MG63 (cell line): ENCODE measurements at regions not wholly inside any gene's neighbourhood (a gene's known extent, or its start where the extent isn't known, plus 50 kb on each side); places are given as distances from the start of the nearest gene placed in this dataset.

Source experiments
- DNase-seq: peaks from one replicate; pipeline ENCODE4 v3.0.0-alpha.2; 2020
- H3K27me3 ChIP-seq: fragments of 250-450 bp; sonication (Bioruptor Pico); 2 replicates; pipeline ENCODE4 v1.5.1; 2020; ENCODE audit warnings: mild to moderate bottlenecking, moderate library complexity
- H3K36me3 ChIP-seq: fragments of 250-450 bp; sonication (Bioruptor Pico); 2 replicates; pipeline ENCODE4 v1.5.1; 2020; ENCODE audit warnings: mild to moderate bottlenecking, moderate library complexity
- H3K4me3 ChIP-seq: fragments of 250-450 bp; sonication (Bioruptor Pico); 2 replicates; pipeline ENCODE4 v1.5.1; 2020; ENCODE audit warnings: mild to moderate bottlenecking, moderate library complexity
- H3K9me3 ChIP-seq: fragments of 250-450 bp; sonication (Bioruptor Pico); 2 replicates; pipeline ENCODE4 v1.5.1; 2020; ENCODE audit warnings: mild to moderate bottlenecking, moderate library complexity

- Histone ChIP-seq H3K36me3 (no peaks in the 10 kb centered on the region), H3K4me3 (no peak overlapping the region), H3K27me3 (no peaks in the 10 kb centered on the region), H3K9me3 (peaks cover 10% of the 10 kb centered on the region)
- DNase-seq, result no peak
Measured at GRCh38 chr6:106772270-106773142, 143.1 kb downstream of the QRSL1 start.

- Histone ChIP-seq H3K9me3 (peaks cover 10% of the 10 kb centered on the region), H3K27me3 (no peaks in the 10 kb centered on the region), H3K36me3 (no peaks in the 10 kb centered on the region), H3K4me3 (no peak overlapping the region)
- no peak for DNase-seq
Measured at GRCh38 chr6:106771822-106772221, 142.4 kb downstream of the QRSL1 start.

GRCh38 chr6:106770663-106771062 lies 141.3 kb downstream of the QRSL1 start:
- peaks cover 10% of the 10 kb centered on the region for H3K9me3 ChIP-seq
- H3K36me3 ChIP-seq, result no peaks in the 10 kb centered on the region
- no peaks in the 10 kb centered on the region for H3K27me3 ChIP-seq
- no peak overlapping the region for H3K4me3 ChIP-seq
- DNase-seq, result no peak

GRCh38 chr6:106770081-106770480 lies 140.7 kb downstream of the QRSL1 start:
- no peaks in the 10 kb centered on the region for H3K27me3 ChIP-seq
- H3K36me3 ChIP-seq, result no peaks in the 10 kb centered on the region
- no peak for DNase-seq
- H3K4me3 ChIP-seq, result no peak overlapping the region
- H3K9me3 ChIP-seq, result peaks cover 10% of the 10 kb centered on the region

GRCh38 chr6:106767271-106767670 lies 137.9 kb downstream of the QRSL1 start:
- H3K27me3 ChIP-seq, result no peaks in the 10 kb centered on the region
- no peak for DNase-seq
- H3K4me3 ChIP-seq, result no peak overlapping the region

GRCh38 chr6:106766201-106766600 lies 136.8 kb downstream of the QRSL1 start:
- DNase-seq, result no peak
- Histone ChIP-seq H3K4me3 (no peak overlapping the region), H3K9me3 (peaks cover 9% of the 10 kb centered on the region), H3K27me3 (no peaks in the 10 kb centered on the region), H3K36me3 (no peaks in the 10 kb centered on the region)

More at GRCh38 chr6:106767271-106767670, 137.9 kb downstream of the QRSL1 start:
- Histone ChIP-seq H3K9me3 (peaks cover 10% of the 10 kb centered on the region), H3K36me3 (no peaks in the 10 kb centered on the region)

- H3K9me3 ChIP-seq, result peaks cover 7% of the 10 kb centered on the region
- H3K4me3 ChIP-seq, result no peak overlapping the region
- no peak for DNase-seq
- no peaks in the 10 kb centered on the region for H3K27me3 ChIP-seq
- no peaks in the 10 kb centered on the region for H3K36me3 ChIP-seq
Measured at GRCh38 chr6:106765496-106765895, 136.1 kb downstream of the QRSL1 start.

GRCh38 chr6:106764353-106764980 lies 135.1 kb downstream of the QRSL1 start:
- DNase-seq, result no peak
- no peaks in the 10 kb centered on the region for H3K36me3 ChIP-seq
- H3K4me3 ChIP-seq, result no peak overlapping the region
- H3K27me3 ChIP-seq, result no peaks in the 10 kb centered on the region
- H3K9me3 ChIP-seq, result no peaks in the 10 kb centered on the region; the same call in 1 of the 2 replicates

- no peaks in the 10 kb centered on the region for H3K36me3 ChIP-seq
- H3K27me3 ChIP-seq, result no peaks in the 10 kb centered on the region
- DNase-seq, result no peak
- no peak overlapping the region for H3K4me3 ChIP-seq
- no peaks in the 10 kb centered on the region; the same call in 1 of the 2 replicates for H3K9me3 ChIP-seq
Measured at GRCh38 chr6:106763361-106763760, 134.0 kb downstream of the QRSL1 start.

GRCh38 chr6:106761160-106761559 lies 131.8 kb downstream of the QRSL1 start:
- H3K4me3 ChIP-seq, result no peak overlapping the region
- H3K27me3 ChIP-seq, result no peaks in the 10 kb centered on the region
- no peaks in the 10 kb centered on the region; the same call in 1 of the 2 replicates for H3K9me3 ChIP-seq
- DNase-seq, result no peak
- no peaks in the 10 kb centered on the region for H3K36me3 ChIP-seq

- H3K36me3 ChIP-seq, result no peaks in the 10 kb centered on the region
- no peak overlapping the region for H3K4me3 ChIP-seq
- H3K9me3 ChIP-seq, result no peaks in the 10 kb centered on the region; the same call in 1 of the 2 replicates
- DNase-seq, result no peak
- no peaks in the 10 kb centered on the region for H3K27me3 ChIP-seq
Measured at GRCh38 chr6:106759112-106759511, 129.7 kb downstream of the QRSL1 start.

- no peak for DNase-seq
- no peaks in the 10 kb centered on the region; the same call in 1 of the 2 replicates for H3K9me3 ChIP-seq
Measured at GRCh38 chr6:106757722-106758467, 128.5 kb downstream of the QRSL1 start.

GRCh38 chr6:106757267-106757666 lies 127.9 kb downstream of the QRSL1 start:
- H3K36me3 ChIP-seq, result no peaks in the 10 kb centered on the region
- no peak overlapping the region for H3K4me3 ChIP-seq
- DNase-seq, result no peak
- no peaks in the 10 kb centered on the region for H3K27me3 ChIP-seq
- H3K9me3 ChIP-seq, result no peaks in the 10 kb centered on the region; the same call in 1 of the 2 replicates

More at GRCh38 chr6:106757722-106758467, 128.5 kb downstream of the QRSL1 start:
- H3K36me3 ChIP-seq, result no peaks in the 10 kb centered on the region
- H3K27me3 ChIP-seq, result no peaks in the 10 kb centered on the region
- no peak overlapping the region for H3K4me3 ChIP-seq

- DNase-seq, result no peak
- Histone ChIP-seq H3K27me3 (no peaks in the 10 kb centered on the region), H3K4me3 (no peak overlapping the region), H3K9me3 (no peaks in the 10 kb centered on the region), H3K36me3 (no peaks in the 10 kb centered on the region)
Measured at GRCh38 chr6:106754215-106754614, 124.8 kb downstream of the QRSL1 start.

- Histone ChIP-seq H3K9me3 (no peaks in the 10 kb centered on the region), H3K4me3 (no peak overlapping the region), H3K36me3 (no peaks in the 10 kb centered on the region), H3K27me3 (no peaks in the 10 kb centered on the region)
- no peak for DNase-seq
Measured at GRCh38 chr6:106752641-106753040, 123.3 kb downstream of the QRSL1 start.

- Histone ChIP-seq H3K9me3 (no peaks in the 10 kb centered on the region), H3K4me3 (no peak overlapping the region), H3K27me3 (no peaks in the 10 kb centered on the region), H3K36me3 (no peaks in the 10 kb centered on the region)
- DNase-seq, result peak; percentile 53
Measured at GRCh38 chr6:106751501-106752252, 122.3 kb downstream of the QRSL1 start.
